Lower leg skin (tissue), 4 donors: ENCODE measurements at regions not wholly inside any gene's neighbourhood (a gene's known extent, or its start where the extent isn't known, plus 50 kb on each side); places are given as distances from the start of the nearest gene placed in this dataset.

Experiments used
- DNase-seq, 2 donors: peaks; one replicate each; pipeline ENCODE4 v3.0.0-alpha.2; 2019; ENCODE audit warnings: low spot score in 2 of 2
- H3K4me3 ChIP-seq: fragments of 200-600 bp; sonication (generic); 2 replicates; pipeline ENCODE4 v1.5.1; 2017; ENCODE audit warnings: mild to moderate bottlenecking, low read depth; ENCODE audit not compliant: poor library complexity, severe bottlenecking
- POLR2A ChIP-seq, 2 donors: fragments of 450-650 bp; IDR thresholded peaks; one replicate each; pipeline ENCODE4 v1.6.1; 2016 to 2017; ENCODE audit warnings: antibody characterized with exemption in 2 of 2, mild to moderate bottlenecking in 1 of 2, moderate library complexity in 1 of 2
- WGBS, 2 donors: methylation state at CpG; one replicate each; pipeline ENCODE4 v1.1.5; 2018; 5-methylcytosine and 5-hydroxymethylcytosine counted together
- intact Hi-C: fragments of 100-400 bp; cut with DNase I; formaldehyde crosslinking; loops from one replicate; pipeline ENCODE4 v1.15.0; 2023; ENCODE audit warnings: low total_unique reads
- TF ChIP-seq, protein P1 (sequence below), 3 donors: fragments of 450-650 bp; IDR thresholded peaks; one replicate each; pipeline ENCODE4 v1.5.1; 2016; ENCODE audit warnings: antibody characterized with exemption in 3 of 3, mild to moderate bottlenecking in 3 of 3, moderate library complexity in 2 of 3

DNA sequence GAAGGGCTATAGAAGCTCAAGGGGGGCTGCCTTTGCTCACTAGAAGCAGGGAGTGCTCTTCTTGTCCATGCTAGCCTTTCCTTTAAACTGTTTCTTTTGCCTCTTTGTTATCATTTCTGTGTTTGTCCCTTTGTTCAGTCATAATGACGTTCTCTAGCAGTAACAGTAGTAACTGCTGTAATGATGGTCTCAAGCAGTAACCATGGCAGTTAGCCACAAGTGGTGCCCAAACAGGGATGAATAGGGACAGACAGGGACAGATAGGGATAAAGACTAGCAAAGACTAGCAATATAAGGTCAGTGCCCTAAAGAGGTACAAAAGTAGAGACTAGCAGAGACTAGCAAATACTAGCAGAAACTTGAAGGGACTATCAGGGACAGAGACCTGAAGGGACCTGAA lies 869.0 kb upstream of the PRR20A start:
- intact Hi-C loops, result no loop called here
- DNase-seq, result no peak

DNA sequence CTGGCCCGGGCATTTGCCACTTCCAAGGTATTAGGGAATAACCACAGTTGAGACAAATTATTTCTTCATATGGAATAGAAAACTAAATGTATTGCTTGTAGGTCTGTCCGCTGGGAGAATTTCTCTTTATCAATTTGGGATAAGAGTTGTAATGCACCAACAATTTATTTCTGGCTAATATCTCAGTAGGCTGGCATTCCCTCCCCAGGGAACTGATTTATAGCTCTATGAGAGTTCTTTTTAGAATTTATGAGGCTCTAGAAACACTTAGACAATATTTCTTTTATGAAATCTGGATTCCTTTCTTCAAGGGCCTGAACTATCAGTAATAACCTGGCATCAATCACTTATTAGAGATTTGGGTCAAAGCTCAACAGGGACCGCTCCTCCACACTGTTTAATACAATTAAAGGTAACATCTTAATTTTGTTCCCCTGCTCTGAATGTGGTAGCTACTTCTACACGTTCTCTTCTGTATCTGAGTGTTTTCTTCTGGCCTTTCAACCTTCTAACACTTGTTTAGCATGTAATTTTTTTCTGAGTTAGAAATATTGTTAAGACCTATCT lies 857.4 kb upstream of the PRR20A start:
- no peak for TF ChIP-seq POLR2A (IDR thresholded peaks at IDR 0.05)
- TF ChIP-seq, protein P1, sequence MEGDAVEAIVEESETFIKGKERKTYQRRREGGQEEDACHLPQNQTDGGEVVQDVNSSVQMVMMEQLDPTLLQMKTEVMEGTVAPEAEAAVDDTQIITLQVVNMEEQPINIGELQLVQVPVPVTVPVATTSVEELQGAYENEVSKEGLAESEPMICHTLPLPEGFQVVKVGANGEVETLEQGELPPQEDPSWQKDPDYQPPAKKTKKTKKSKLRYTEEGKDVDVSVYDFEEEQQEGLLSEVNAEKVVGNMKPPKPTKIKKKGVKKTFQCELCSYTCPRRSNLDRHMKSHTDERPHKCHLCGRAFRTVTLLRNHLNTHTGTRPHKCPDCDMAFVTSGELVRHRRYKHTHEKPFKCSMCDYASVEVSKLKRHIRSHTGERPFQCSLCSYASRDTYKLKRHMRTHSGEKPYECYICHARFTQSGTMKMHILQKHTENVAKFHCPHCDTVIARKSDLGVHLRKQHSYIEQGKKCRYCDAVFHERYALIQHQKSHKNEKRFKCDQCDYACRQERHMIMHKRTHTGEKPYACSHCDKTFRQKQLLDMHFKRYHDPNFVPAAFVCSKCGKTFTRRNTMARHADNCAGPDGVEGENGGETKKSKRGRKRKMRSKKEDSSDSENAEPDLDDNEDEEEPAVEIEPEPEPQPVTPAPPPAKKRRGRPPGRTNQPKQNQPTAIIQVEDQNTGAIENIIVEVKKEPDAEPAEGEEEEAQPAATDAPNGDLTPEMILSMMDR (IDR thresholded peaks at IDR 0.05), result no peak
- 57 to 83% methylated on average over 4 of the region's 4 CpGs for WGBS, 2 donors
- H3K4me3 ChIP-seq, result no peak overlapping the region
- intact Hi-C loops, result no loop called here
- no peak for DNase-seq

More for the DNA sequence above, 869.0 kb upstream of the PRR20A start:
- 61 to 68% methylated on average over 1 of the region's 1 CpG for WGBS, 2 donors
- no peak for TF ChIP-seq POLR2A (IDR thresholded peaks at IDR 0.05)
- TF ChIP-seq, protein P1 (IDR thresholded peaks at IDR 0.05), result no peak
- H3K4me3 ChIP-seq, result no peak overlapping the region

DNA sequence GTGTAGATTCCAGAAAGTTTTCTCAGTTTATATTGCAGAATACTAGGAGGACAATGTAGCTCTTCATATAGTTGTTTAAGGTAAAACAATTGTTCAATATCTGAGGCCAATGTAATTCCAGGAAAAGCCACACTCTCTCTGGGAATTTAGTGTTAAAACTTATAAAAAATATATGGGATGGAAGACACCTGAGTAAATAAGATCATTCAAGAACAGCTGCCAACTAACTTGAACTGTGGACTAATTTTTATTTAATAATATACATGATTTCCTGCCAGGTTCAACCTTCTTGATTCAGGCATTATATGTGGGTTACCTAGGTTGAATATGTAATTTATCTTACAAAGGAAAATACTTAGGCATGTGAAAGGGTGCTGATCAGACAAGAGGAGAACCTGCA lies 841.1 kb upstream of the PRR20A start:
- TF ChIP-seq, protein P1 (IDR thresholded peaks at IDR 0.05), result no peak
- TF ChIP-seq POLR2A (IDR thresholded peaks at IDR 0.05), result no peak
- intact Hi-C loops, result no loop called here
- H3K4me3 ChIP-seq, result no peak overlapping the region
- no peak for DNase-seq

DNA sequence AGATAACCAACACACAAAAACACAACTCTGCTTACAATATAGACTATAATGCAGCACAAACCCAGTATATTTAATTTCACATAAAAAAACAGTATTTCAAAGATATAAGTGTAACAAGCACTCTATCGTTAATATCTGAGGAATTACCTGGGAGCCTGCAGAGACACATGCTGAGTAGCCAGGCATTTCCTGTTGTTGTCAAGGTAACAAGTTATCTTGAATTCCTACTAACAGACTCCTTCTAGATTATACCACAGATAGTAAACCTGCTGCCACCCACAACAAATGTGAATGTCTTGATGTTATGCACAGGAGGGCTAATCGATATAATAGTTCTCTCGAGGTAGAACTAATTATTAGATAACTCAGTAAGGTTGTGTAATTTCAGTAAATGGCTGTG lies 826.0 kb upstream of the PRR20A start:
- intact Hi-C loops, result no loop called here
- TF ChIP-seq, protein P1 (IDR thresholded peaks at IDR 0.05), result no peak
- TF ChIP-seq POLR2A (IDR thresholded peaks at IDR 0.05), result no peak
- WGBS, 2 donors, result 39 to 44% methylated on average over 3 of the region's 3 CpGs

DNA sequence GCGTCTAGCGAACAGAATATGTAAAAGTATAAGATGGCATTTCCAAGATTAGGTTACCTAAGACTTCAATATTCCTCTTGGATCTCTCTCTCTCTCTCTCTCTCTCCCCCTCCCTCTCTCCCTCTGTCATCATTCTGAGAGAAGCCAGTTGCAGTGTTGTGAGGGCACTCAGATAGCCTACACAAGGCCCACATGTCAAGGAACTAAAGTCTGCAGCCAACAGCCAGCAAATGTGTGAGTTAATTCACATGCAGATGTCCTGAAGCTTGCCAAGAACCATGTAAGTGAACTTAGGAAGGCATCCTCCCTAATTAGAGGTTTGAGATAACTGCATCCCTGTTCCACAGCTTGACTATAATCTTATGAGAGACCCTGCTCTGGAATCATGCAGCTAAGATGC lies 822.9 kb upstream of the PRR20A start:
- WGBS, 2 donors, result 96 to 98% methylated on average over 2 of the region's 2 CpGs
- DNase-seq, result no peak
- H3K4me3 ChIP-seq, result no peak overlapping the region
- TF ChIP-seq POLR2A (IDR thresholded peaks at IDR 0.05), result no peak
- TF ChIP-seq, protein P1 (IDR thresholded peaks at IDR 0.05), result no peak
- intact Hi-C loops, result no loop called here

More for the DNA sequence above, 826.0 kb upstream of the PRR20A start:
- DNase-seq, result no peak
- no peak overlapping the region for H3K4me3 ChIP-seq

DNA sequence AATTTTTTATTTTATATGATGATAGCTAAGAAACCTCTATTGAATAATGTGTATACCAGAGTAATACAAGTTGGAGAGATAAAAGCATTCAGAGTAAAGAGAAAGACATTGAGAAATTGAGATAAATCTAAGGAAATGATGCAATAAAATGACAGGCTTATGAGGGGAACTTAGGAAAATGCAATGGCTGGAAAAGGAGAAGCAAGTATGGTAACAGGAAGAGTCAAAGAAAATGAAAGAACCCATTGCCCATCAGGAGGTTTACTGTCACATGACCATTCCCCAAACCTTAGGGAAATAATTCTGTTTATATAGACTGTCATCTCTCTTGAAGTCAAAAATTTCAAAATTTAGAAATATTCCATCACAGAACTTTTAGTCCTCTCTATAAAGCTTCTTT lies 808.0 kb upstream of the PRR20A start:
- TF ChIP-seq, protein P1 (IDR thresholded peaks at IDR 0.05), result no peak
- no peak for TF ChIP-seq POLR2A (IDR thresholded peaks at IDR 0.05)
- no peak overlapping the region for H3K4me3 ChIP-seq
- DNase-seq, result no peak
- intact Hi-C loops, result no loop called here
